ENCODE measurements at regions not wholly inside any gene's neighbourhood (a gene's known extent, or its start where the extent isn't known, plus 50 kb on each side); places are given as distances from the start of the nearest gene placed in this dataset.

- TF ChIP-seq CTCF (IDR thresholded peaks at IDR 0.05; ENCODE audit: extremely low read depth in 1 of 2, insufficient read depth in 1 of 2, low read depth in 1 of 2, low read length in 2 of 2) (no peak), MYC (IDR thresholded peaks at IDR 0.05; ENCODE audit: low read depth, low read length) (no peak), POLR2A (IDR thresholded peaks at IDR 0.05; ENCODE audit: low read depth, low read length) (no peak)
These were observed 492.2 kb downstream of the KCNJ2 start for GRCh38 chr17:70661342-70662222.

All from endothelial cell of umbilical vein (primary cell).